Esophagus squamous epithelium (tissue), 4 donors: ENCODE measurements at regions not wholly inside any gene's neighbourhood (a gene's known extent, or its start where the extent isn't known, plus 50 kb on each side); places are given as distances from the start of the nearest gene placed in this dataset.

Experiments used
- POLR2A ChIP-seq, 4 donors: fragments of 450-650 bp; IDR thresholded peaks; one replicate each; pipeline ENCODE4 v1.6.1; 2017; ENCODE audit warnings: antibody characterized with exemption in 4 of 4, mild to moderate bottlenecking in 4 of 4, moderate library complexity in 3 of 4
- TF ChIP-seq, protein P1 (sequence below), 6 experiments: fragments of 450-650 bp in 4 of 6; fragments of 200-600 bp in 2 of 6; sonication (generic) in 2 of 6; IDR thresholded peaks; one replicate each; pipeline ENCODE4 v1.5.1; 2016 to 2019; ENCODE audit warnings: antibody characterized with exemption in 6 of 6, mild to moderate bottlenecking in 4 of 6, moderate library complexity in 4 of 6

DNA sequence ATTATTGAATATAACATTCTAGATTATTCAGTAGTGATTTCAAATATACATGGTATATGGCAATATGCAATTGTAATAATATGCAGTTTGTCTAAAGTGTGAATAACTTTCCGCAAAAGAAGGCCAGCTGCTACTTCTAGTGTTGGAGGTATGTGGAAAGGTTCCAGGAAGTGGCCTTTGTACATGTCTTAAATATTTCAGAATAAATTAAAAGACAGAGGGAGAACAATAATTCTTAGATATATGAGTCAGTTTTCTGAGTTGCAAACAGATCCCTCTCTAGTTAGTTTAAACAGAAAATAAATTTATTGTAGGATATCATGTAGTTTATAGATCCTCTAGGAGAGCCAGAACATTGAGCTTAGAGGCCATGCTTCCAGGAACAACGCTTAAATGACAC, 210.8 kb upstream of the ELL2 start:
- TF ChIP-seq, protein P1, sequence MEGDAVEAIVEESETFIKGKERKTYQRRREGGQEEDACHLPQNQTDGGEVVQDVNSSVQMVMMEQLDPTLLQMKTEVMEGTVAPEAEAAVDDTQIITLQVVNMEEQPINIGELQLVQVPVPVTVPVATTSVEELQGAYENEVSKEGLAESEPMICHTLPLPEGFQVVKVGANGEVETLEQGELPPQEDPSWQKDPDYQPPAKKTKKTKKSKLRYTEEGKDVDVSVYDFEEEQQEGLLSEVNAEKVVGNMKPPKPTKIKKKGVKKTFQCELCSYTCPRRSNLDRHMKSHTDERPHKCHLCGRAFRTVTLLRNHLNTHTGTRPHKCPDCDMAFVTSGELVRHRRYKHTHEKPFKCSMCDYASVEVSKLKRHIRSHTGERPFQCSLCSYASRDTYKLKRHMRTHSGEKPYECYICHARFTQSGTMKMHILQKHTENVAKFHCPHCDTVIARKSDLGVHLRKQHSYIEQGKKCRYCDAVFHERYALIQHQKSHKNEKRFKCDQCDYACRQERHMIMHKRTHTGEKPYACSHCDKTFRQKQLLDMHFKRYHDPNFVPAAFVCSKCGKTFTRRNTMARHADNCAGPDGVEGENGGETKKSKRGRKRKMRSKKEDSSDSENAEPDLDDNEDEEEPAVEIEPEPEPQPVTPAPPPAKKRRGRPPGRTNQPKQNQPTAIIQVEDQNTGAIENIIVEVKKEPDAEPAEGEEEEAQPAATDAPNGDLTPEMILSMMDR (IDR thresholded peaks at IDR 0.05): no peak
- no peak for TF ChIP-seq POLR2A (IDR thresholded peaks at IDR 0.05)
